H9 (cell line): ENCODE measurements at regions not wholly inside any gene's neighbourhood (a gene's known extent, or its start where the extent isn't known, plus 50 kb on each side); places are given as distances from the start of the nearest gene placed in this dataset.

ENCODE experiments used
- DNase-seq: peaks from one replicate; pipeline ENCODE4 v3.0.0-alpha.2; 2017
- H2AFZ ChIP-seq: one replicate; pipeline ENCODE4 v1.6.1; 2013; ENCODE audit warnings: mild to moderate bottlenecking, low read length, control low read depth, moderate library complexity
- H2AK5ac ChIP-seq: 2 replicates; pipeline ENCODE4 v1.6.1; 2013; ENCODE audit warnings: low read length, control low read depth, mixed read lengths; ENCODE audit not compliant: insufficient read length
- H2BK120ac ChIP-seq: one replicate; pipeline ENCODE4 v1.6.1; 2013; ENCODE audit warnings: low read depth, mild to moderate bottlenecking, low read length, control low read depth, inconsistent platforms; ENCODE audit not compliant: poor library complexity, severe bottlenecking
- H2BK12ac ChIP-seq: 2 replicates; pipeline ENCODE4 v1.6.1; 2013; ENCODE audit warnings: low read length, control low read depth, mixed read lengths, low read depth; ENCODE audit not compliant: insufficient read length
- H2BK15ac ChIP-seq: 2 replicates; pipeline ENCODE4 v1.6.1; 2013; ENCODE audit warnings: low read depth, low read length, control low read depth
- H2BK20ac ChIP-seq: one replicate; pipeline ENCODE4 v1.6.1; 2013; ENCODE audit warnings: low read depth, mild to moderate bottlenecking, low read length, control low read depth, inconsistent platforms; ENCODE audit not compliant: poor library complexity, severe bottlenecking
- H2BK5ac ChIP-seq: 2 replicates; pipeline ENCODE4 v1.6.1; 2013; ENCODE audit warnings: low read length, control low read depth, mixed read lengths; ENCODE audit not compliant: insufficient read length
- H3K14ac ChIP-seq: 2 replicates; pipeline ENCODE4 v1.6.1; 2013; ENCODE audit warnings: low read length, control low read depth; ENCODE audit not compliant: insufficient read depth
- H3K18ac ChIP-seq: 2 replicates; pipeline ENCODE4 v1.6.1; 2013; ENCODE audit warnings: low read depth, mild to moderate bottlenecking, mixed read lengths, low read length, control low read depth; ENCODE audit not compliant: insufficient read length
- H3K23ac ChIP-seq: 2 replicates; pipeline ENCODE4 v1.6.1; 2013; ENCODE audit warnings: low read length, control low read depth, mixed read lengths, low read depth; ENCODE audit not compliant: insufficient read length
- H3K23me2 ChIP-seq: 2 replicates; pipeline ENCODE4 v1.6.1; 2013; ENCODE audit warnings: low read depth, mild to moderate bottlenecking, mixed read lengths, low read length, control low read depth; ENCODE audit not compliant: insufficient read length, poor library complexity, severe bottlenecking
- H3K27ac ChIP-seq: 2 replicates; pipeline ENCODE4 v1.5.1; 2013; ENCODE audit warnings: low read length, control low read depth, mixed read lengths, low read depth; ENCODE audit not compliant: insufficient read length
- H3K27me3 ChIP-seq: 2 replicates; pipeline ENCODE4 v1.6.1; 2013; ENCODE audit warnings: low read length, control low read depth, inconsistent platforms; ENCODE audit not compliant: insufficient read depth
- H3K4ac ChIP-seq: 2 replicates; pipeline ENCODE4 v1.6.1; 2013; ENCODE audit warnings: low read depth, mild to moderate bottlenecking, control low read depth, inconsistent platforms, low read length, moderate library complexity
- H3K4me1 ChIP-seq: 2 replicates; pipeline ENCODE4 v1.6.1; 2013; ENCODE audit warnings: low read length, control low read depth, inconsistent platforms; ENCODE audit not compliant: insufficient read depth
- H3K4me2 ChIP-seq: 2 replicates; pipeline ENCODE4 v1.6.1; 2013; ENCODE audit warnings: low read length, control low read depth, mixed read lengths; ENCODE audit not compliant: insufficient read length, insufficient read depth
- H3K56ac ChIP-seq: 2 replicates; pipeline ENCODE4 v1.6.1; 2013; ENCODE audit warnings: low read depth, mild to moderate bottlenecking, mixed read lengths, low read length, control low read depth; ENCODE audit not compliant: insufficient read length
- H3K79me1 ChIP-seq: 2 replicates; pipeline ENCODE4 v1.6.1; 2013; ENCODE audit warnings: low read depth, mild to moderate bottlenecking, moderate library complexity, low read length, control low read depth, inconsistent platforms; ENCODE audit not compliant: insufficient read depth, poor library complexity, severe bottlenecking
- H3K79me2 ChIP-seq: 2 replicates; pipeline ENCODE4 v1.6.1; 2013; ENCODE audit warnings: low read length, control low read depth, inconsistent platforms; ENCODE audit not compliant: insufficient read depth
- H3K9ac ChIP-seq: 2 replicates; pipeline ENCODE4 v1.6.1; 2013; ENCODE audit warnings: low read length, control low read depth, mixed read lengths; ENCODE audit not compliant: insufficient read length; ENCODE audit errors: extremely low read depth
- H3K9me3 ChIP-seq: one replicate; pipeline ENCODE4 v1.6.1; 2013; ENCODE audit warnings: low read depth, low read length, inconsistent platforms; ENCODE audit not compliant: control insufficient read depth
- H3T11ph ChIP-seq: one replicate; pipeline ENCODE4 v1.6.1; 2013; ENCODE audit warnings: mild to moderate bottlenecking, low read length, control low read depth, inconsistent platforms
- H4K20me1 ChIP-seq: one replicate; pipeline ENCODE4 v1.6.1; 2013; ENCODE audit not compliant: control insufficient read depth, insufficient read length, insufficient read depth
- H4K5ac ChIP-seq: 2 replicates; pipeline ENCODE4 v1.6.1; 2013; ENCODE audit warnings: low read depth, mild to moderate bottlenecking, mixed read lengths, low read length, control low read depth; ENCODE audit not compliant: insufficient read length
- H4K8ac ChIP-seq: replicated peaks from 2 replicates; pipeline ENCODE4 v1.6.1; 2013; ENCODE audit warnings: low read length, control low read depth, mixed read lengths, low read depth; ENCODE audit not compliant: insufficient read length
- H4K91ac ChIP-seq: 2 replicates; pipeline ENCODE4 v1.6.1; 2013; ENCODE audit warnings: low read depth, mild to moderate bottlenecking, moderate library complexity, mixed read lengths, low read length, control low read depth; ENCODE audit not compliant: insufficient read length
- H3K27ac Mint-ChIP-seq, 3 experiments: 2 replicates in 2 of 3; 3 replicates in 1 of 3; pipeline ENCODE4 v1.8.0; 2020 to 2021; ENCODE audit warnings: mixed read lengths in 3 of 3, mild to moderate bottlenecking in 1 of 3, moderate library complexity in 1 of 3
- H3K27me3 Mint-ChIP-seq: 2 replicates; pipeline ENCODE4 v1.8.0; 2021; ENCODE audit warnings: low read depth, mild to moderate bottlenecking, moderate library complexity, mixed read lengths
- H3K36me3 Mint-ChIP-seq, 3 experiments: 2 replicates in 2 of 3; 3 replicates in 1 of 3; pipeline ENCODE4 v1.8.0; 2020 to 2021; ENCODE audit warnings: low read depth in 3 of 3, mixed read lengths in 3 of 3; ENCODE audit not compliant: insufficient read depth in 1 of 3
- H3K4me1 Mint-ChIP-seq, 2 experiments: 2 replicates each; pipeline ENCODE4 v1.8.0; 2020; ENCODE audit warnings: mixed read lengths in 2 of 2
- H3K4me3 Mint-ChIP-seq, 2 experiments: 2 replicates in 1 of 2; 3 replicates in 1 of 2; pipeline ENCODE4 v1.8.0; 2020 to 2021; ENCODE audit warnings: mild to moderate bottlenecking in 2 of 2, mixed read lengths in 2 of 2, moderate library complexity in 1 of 2
- H3K9me3 Mint-ChIP-seq, 2 experiments: 2 replicates in 1 of 2; 3 replicates in 1 of 2; pipeline ENCODE4 v1.8.0; 2020; ENCODE audit warnings: mild to moderate bottlenecking in 2 of 2, mixed read lengths in 2 of 2, moderate library complexity in 1 of 2
- CTCF ChIP-seq: fragments of 200-600 bp; sonication (generic); conservative IDR thresholded peaks from 3 replicates; pipeline ENCODE4 v1.8.0; 2021; ENCODE audit warnings: antibody characterized with exemption, mild to moderate bottlenecking
- WGBS: extraction: QIAGEN DNeasy Blood & Tissue Kit; methylation state at CpG from one replicate; pipeline ENCODE4 v1.1.7; 2013; ENCODE audit warnings: missing lambda C conversion rate, low lambda C conversion rate, mixed read lengths; ENCODE audit not compliant: insufficient read length; ENCODE audit errors: extremely low coverage; 5-methylcytosine and 5-hydroxymethylcytosine counted together

GRCh38 chr4:175435381-175435783, 376.7 kb downstream of the GPM6A start:
- Histone ChIP-seq H2BK5ac (no peak overlapping the region), H2BK20ac (no peak overlapping the region), H2AK5ac (no peak overlapping the region), H3K27me3 (no peaks in the 10 kb centered on the region), H3K79me2 (no peaks in the 10 kb centered on the region), H3K4me2 (no peak overlapping the region), H2BK12ac (no peak overlapping the region), H2BK15ac (no peak overlapping the region), H3K27ac (no peak overlapping the region), H3T11ph (no peak overlapping the region), H3K4me1 (no peaks in the 10 kb centered on the region), H3K23me2 (no peaks in the 10 kb centered on the region), H3K56ac (no peak overlapping the region), H3K9ac (no peak overlapping the region), H3K4ac (no peak overlapping the region), H3K9me3 (no peaks in the 10 kb centered on the region), H4K20me1 (no peaks in the 10 kb centered on the region), H3K79me1 (no peaks in the 10 kb centered on the region), H3K23ac (no peak overlapping the region), H4K91ac (no peak overlapping the region), H4K8ac (no peak overlapping the region), H2BK120ac (no peak overlapping the region), H3K14ac (no peak overlapping the region), H4K5ac (no peak overlapping the region), H3K18ac (no peak overlapping the region), H2AFZ (peak overlapping the region; percentile 10)
- no peaks in the 10 kb centered on the region for H3K27me3 Mint-ChIP-seq
- H3K36me3 Mint-ChIP-seq, result no peaks in the 10 kb centered on the region
- WGBS, result no CpG with 5 or more reads among the region's 4 CpGs
- no peaks in the 10 kb centered on the region; a peak in 1 of 5 replicates for H3K9me3 Mint-ChIP-seq
- H3K4me1 Mint-ChIP-seq, result peaks cover 0 to 4% of the 10 kb centered on the region in 2 experiments; a peak in 2 of 4 replicates
- H3K4me3 Mint-ChIP-seq, result no peak overlapping the region
- TF ChIP-seq CTCF, result no peak
- no peak for DNase-seq
- peak overlapping the region in 1 of 3 experiments; percentile 87; a peak in 1 of 7 replicates for H3K27ac Mint-ChIP-seq
